PC-3 (cell line): ENCODE measurements at regions not wholly inside any gene's neighbourhood (a gene's known extent, or its start where the extent isn't known, plus 50 kb on each side); places are given as distances from the start of the nearest gene placed in this dataset.

Experiments used
- ATAC-seq: fragments of 200-7000 bp; cut with Tn5 transposase; 2 replicates; pipeline ENCODE4 v1.9.1; 2020; ENCODE audit warnings: mild to moderate bottlenecking, moderate library complexity
- BruUV-seq: library from RNA; stranded (reverse); fragments of 400-500 nt; replicated peaks from 2 replicates; lab custom pipeline; 2021; lab: Mats Ljungman, UMichigan
- CTCF ChIA-PET: fragments of 300-600 bp; sonication (Branson Sonifier 250); formaldehyde crosslinking; loops from one replicate; lab custom pipeline; 2022; ENCODE audit warnings: antibody characterized with exemption; lab: Charles Lee
- POLR2A ChIA-PET: fragments of 300-600 bp; sonication (Branson Sonifier 250); formaldehyde crosslinking; loops from one replicate; lab custom pipeline; 2022; ENCODE audit warnings: antibody characterized with exemption; ENCODE audit not compliant: unreplicated experiment; lab: Charles Lee
- DNase-seq: peaks from one replicate; pipeline ENCODE4 v3.0.0-alpha.2; 2015
- H2AFZ ChIP-seq: fragments of 300-600 bp; sonication (generic); 2 replicates; pipeline ENCODE4 v1.6.0; 2016; ENCODE audit warnings: antibody characterized with exemption, low read length
- H3F3A ChIP-seq: fragments of 300-600 bp; sonication (generic); one replicate; pipeline ENCODE4 v1.6.0; 2017; ENCODE audit warnings: antibody characterized with exemption, low read length, control low read depth, mild to moderate bottlenecking; ENCODE audit not compliant: unreplicated experiment
- H3K27ac ChIP-seq: fragments of 300-600 bp; sonication (generic); 2 replicates; pipeline ENCODE4 v1.5.1; 2016; ENCODE audit warnings: mild to moderate bottlenecking, low read length
- H3K27me3 ChIP-seq: fragments of 300-600 bp; sonication (generic); 2 replicates; pipeline ENCODE4 v1.6.1; 2016; ENCODE audit warnings: low read length, mixed read lengths
- H3K36me3 ChIP-seq: fragments of 300-600 bp; sonication (generic); 2 replicates; pipeline ENCODE4 v1.6.1; 2016; ENCODE audit warnings: low read depth, mixed run types, low read length, mixed read lengths
- H3K4me1 ChIP-seq: fragments of 300-600 bp; sonication (generic); 2 replicates; pipeline ENCODE4 v1.5.1; 2016; ENCODE audit warnings: low read length; ENCODE audit not compliant: insufficient read depth
- H3K4me2 ChIP-seq: fragments of 300-600 bp; sonication (generic); 2 replicates; pipeline ENCODE4 v1.6.0; 2016; ENCODE audit warnings: low read length
- H3K4me3 ChIP-seq: fragments of 300-600 bp; sonication (generic); 2 replicates; pipeline ENCODE4 v1.5.1; 2016; ENCODE audit warnings: mild to moderate bottlenecking, low read length, mixed read lengths
- H3K79me2 ChIP-seq: fragments of 300-600 bp; sonication (generic); 2 replicates; pipeline ENCODE4 v1.6.1; 2017; ENCODE audit warnings: low read length, mixed read lengths
- H3K9ac ChIP-seq: fragments of 300-600 bp; sonication (generic); 2 replicates; pipeline ENCODE4 v1.6.0; 2016; ENCODE audit warnings: mild to moderate bottlenecking, low read length
- H3K9me2 ChIP-seq: fragments of 300-600 bp; sonication (generic); replicated peaks from 2 replicates; pipeline ENCODE4 v1.6.1; 2016; ENCODE audit warnings: mixed run types, low read length, mixed read lengths
- H3K9me3 ChIP-seq: fragments of 300-600 bp; sonication (generic); 2 replicates; pipeline ENCODE4 v1.6.1; 2016; ENCODE audit warnings: low read length, mixed read lengths
- H4K20me1 ChIP-seq: fragments of 300-600 bp; sonication (generic); 2 replicates; pipeline ENCODE4 v1.6.1; 2016; ENCODE audit warnings: low read length, mixed read lengths
- EZH2 ChIP-seq: fragments of 300-600 bp; sonication (generic); IDR thresholded peaks from one replicate; pipeline ENCODE4 v1.6.1; 2017; ENCODE audit warnings: antibody characterized with exemption, mild to moderate bottlenecking, low read length; ENCODE audit not compliant: unreplicated experiment
- EZH2phosphoT487 ChIP-seq: fragments of 300-600 bp; sonication (generic); IDR thresholded peaks from 2 replicates; pipeline ENCODE4 v1.6.1; 2018; ENCODE audit warnings: mild to moderate bottlenecking, antibody characterized with exemption, low read length, borderline replicate concordance
- intact Hi-C: fragments of 100-400 bp; cut with micrococcal nuclease; formaldehyde crosslinking; loops from 2 replicates; pipeline ENCODE4 v1.9.0; 2023
- TF ChIP-seq, protein P1 (sequence below): fragments of 300-600 bp; sonication (generic); conservative IDR thresholded peaks from 2 replicates; pipeline ENCODE4 v1.5.1; 2017; ENCODE audit warnings: antibody characterized with exemption, low read depth, mild to moderate bottlenecking, low read length

GRCh38 chr18:6661692-6662415 is 67.7 kb upstream of the ARHGAP28 start:
- POLR2A ChIA-PET, result interaction anchor here (0.6 kb wide), 1 partner anchor 32 kb away, joined by 3 read pairs; no protein-coding TSS in a partner anchor
- intact Hi-C loops, result loop anchor here (1.0 to 5.0 kb wide), 2 partner anchors 57 to 115 kb away; no protein-coding TSS in a partner anchor
- no TSS peak for BruUV-seq
- Histone ChIP-seq H3K27ac (no peak overlapping the region), H2AFZ (0 out of 2 replicates have a peak overlapping the region, but pooled peaks have one; percentile 15), H3F3A (no peaks in the 10 kb centered on the region), H3K36me3 (no peaks in the 10 kb centered on the region), H3K9me3 (no peaks in the 10 kb centered on the region), H3K9ac (no peak overlapping the region), H3K4me2 (peak overlapping the region; percentile 33; the same call in 1 of the 2 replicates), H3K4me3 (no peak overlapping the region), H3K27me3 (no peaks in the 10 kb centered on the region), H3K9me2 (no peaks in the 10 kb centered on the region), H4K20me1 (no peaks in the 10 kb centered on the region), H3K4me1 (peaks cover 14% of the 10 kb centered on the region), H3K79me2 (no peaks in the 10 kb centered on the region)
- ATAC-seq, result peak; percentile 77
- TF ChIP-seq EZH2 (no peak), EZH2phosphoT487 (no peak)
- TF ChIP-seq, protein P1, sequence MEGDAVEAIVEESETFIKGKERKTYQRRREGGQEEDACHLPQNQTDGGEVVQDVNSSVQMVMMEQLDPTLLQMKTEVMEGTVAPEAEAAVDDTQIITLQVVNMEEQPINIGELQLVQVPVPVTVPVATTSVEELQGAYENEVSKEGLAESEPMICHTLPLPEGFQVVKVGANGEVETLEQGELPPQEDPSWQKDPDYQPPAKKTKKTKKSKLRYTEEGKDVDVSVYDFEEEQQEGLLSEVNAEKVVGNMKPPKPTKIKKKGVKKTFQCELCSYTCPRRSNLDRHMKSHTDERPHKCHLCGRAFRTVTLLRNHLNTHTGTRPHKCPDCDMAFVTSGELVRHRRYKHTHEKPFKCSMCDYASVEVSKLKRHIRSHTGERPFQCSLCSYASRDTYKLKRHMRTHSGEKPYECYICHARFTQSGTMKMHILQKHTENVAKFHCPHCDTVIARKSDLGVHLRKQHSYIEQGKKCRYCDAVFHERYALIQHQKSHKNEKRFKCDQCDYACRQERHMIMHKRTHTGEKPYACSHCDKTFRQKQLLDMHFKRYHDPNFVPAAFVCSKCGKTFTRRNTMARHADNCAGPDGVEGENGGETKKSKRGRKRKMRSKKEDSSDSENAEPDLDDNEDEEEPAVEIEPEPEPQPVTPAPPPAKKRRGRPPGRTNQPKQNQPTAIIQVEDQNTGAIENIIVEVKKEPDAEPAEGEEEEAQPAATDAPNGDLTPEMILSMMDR, result no peak
- peak; percentile 62 for DNase-seq
- CTCF ChIA-PET, result no interaction called here

GRCh38 chr18:6666012-6666685 is 63.4 kb upstream of the ARHGAP28 start:
- H3K79me2 ChIP-seq, result no peaks in the 10 kb centered on the region
- intact Hi-C loops, result no loop called here
- H3K9ac ChIP-seq, result no peak overlapping the region
- no TSS peak for BruUV-seq
- peaks cover 14% of the 10 kb centered on the region for H3K4me1 ChIP-seq
- TF ChIP-seq, protein P1, result no peak
- no peak for TF ChIP-seq EZH2phosphoT487
- no peak for TF ChIP-seq EZH2
- ChIA-PET POLR2A (no interaction called here), CTCF (no interaction called here)
- H3K27me3 ChIP-seq, result no peaks in the 10 kb centered on the region
- H3F3A ChIP-seq, result no peaks in the 10 kb centered on the region
- H4K20me1 ChIP-seq, result no peaks in the 10 kb centered on the region
- H3K27ac ChIP-seq, result no peak overlapping the region
- no peaks in the 10 kb centered on the region for H3K9me2 ChIP-seq
- ATAC-seq, result no peak
- H3K36me3 ChIP-seq, result no peaks in the 10 kb centered on the region
- H3K9me3 ChIP-seq, result no peaks in the 10 kb centered on the region
- H3K4me3 ChIP-seq, result no peak overlapping the region
- DNase-seq, result no peak
- no peak overlapping the region for H2AFZ ChIP-seq
- H3K4me2 ChIP-seq, result no peak overlapping the region
